HG03135 (cell line): ENCODE measurements at regions not wholly inside any gene's neighbourhood (a gene's known extent, or its start where the extent isn't known, plus 50 kb on each side); places are given as distances from the start of the nearest gene placed in this dataset.
"Not testable (repeated sequence)": the region's sequence is repeated elsewhere in the genome, so short reads cannot be mapped to it uniquely, and the experiment has no call there.

Source experiments
- ATAC-seq: cut with Tn5 transposase; IDR thresholded peaks from one replicate; pipeline ENCODE4 v1.9.1; 2021; ENCODE audit warnings: mild to moderate bottlenecking, moderate library complexity; ENCODE audit not compliant: unreplicated experiment

DNA sequence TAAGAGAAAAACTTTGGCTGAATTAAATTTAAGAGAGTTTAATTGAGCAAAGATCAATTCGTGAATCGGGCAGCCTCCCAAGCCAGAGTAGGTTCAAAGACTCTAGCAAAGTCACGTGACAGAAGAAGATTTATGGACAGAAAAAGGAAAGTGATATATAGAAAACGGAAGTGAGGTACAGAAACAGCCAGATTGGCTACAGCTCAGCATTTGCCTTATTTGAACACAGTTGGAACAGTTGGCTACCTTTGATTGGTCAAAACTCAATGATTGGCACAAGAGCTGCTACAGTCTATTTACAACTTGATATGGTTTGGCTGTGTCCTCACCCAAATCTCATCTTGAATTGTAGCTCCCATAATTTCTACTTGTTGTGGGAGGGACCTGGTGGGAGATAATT, 102.6 kb downstream of the PLG start:
- no peak for ATAC-seq

DNA sequence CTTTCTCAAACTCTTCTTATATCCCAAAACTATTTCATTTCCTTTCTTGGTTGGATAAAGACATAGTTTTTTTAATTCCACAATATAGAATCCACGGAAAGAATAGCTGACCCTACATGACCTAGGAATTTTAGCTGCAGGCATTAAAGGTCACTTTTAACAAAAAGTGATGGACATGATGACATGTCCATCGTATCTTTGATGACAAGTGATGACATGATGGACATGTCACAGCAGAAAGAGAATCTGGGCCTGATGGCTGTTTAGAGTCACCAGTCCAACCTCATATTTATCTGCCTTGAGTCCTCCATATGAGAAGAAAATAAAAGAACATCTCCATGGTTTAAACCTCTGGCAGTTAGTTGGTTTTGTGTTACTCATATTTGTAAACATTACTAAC, 106.2 kb downstream of the PLG start:
- no peak for ATAC-seq

DNA sequence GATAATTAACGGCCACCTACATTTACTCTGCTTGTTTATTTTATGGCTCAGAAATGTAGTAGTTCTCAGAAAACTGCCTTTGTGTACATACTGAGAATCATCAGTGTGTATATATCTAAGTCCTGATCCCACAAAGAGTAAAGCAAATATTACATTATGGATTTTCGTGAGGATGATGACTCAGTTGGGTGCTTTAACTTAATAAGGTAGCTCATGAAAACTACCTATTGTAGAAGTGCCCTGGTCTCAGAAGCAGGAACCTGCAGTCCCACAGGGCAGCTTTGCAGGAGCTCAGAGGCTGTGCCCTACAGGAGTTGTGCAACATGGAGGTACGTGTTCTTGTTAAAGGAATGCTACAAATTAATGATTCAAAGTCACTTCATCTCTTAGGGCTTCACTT, 108.2 kb downstream of the PLG start:
- no peak for ATAC-seq

DNA sequence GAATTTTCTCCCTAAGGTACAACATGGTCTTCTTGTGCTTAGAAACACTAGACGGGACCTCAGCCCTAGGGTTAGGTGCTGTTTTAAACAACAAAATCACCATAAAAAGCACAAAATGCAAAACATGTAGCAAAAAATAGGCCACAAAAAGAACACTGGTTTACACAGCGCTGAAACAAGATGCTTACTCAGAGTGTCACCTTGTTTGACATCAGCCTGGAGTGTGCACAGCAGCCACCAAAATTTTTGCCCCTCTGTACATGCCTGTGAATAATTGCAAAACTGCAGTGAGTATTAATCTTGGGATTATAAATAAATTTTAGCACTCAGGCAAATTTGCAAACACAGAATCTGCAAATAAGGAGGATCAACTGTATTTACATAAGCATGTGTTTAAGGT, 110.1 kb downstream of the PLG start:
- no peak for ATAC-seq

GRCh38 chr6:160818934-160819333, 116.9 kb downstream of the PLG start:
- no peak for ATAC-seq

DNA sequence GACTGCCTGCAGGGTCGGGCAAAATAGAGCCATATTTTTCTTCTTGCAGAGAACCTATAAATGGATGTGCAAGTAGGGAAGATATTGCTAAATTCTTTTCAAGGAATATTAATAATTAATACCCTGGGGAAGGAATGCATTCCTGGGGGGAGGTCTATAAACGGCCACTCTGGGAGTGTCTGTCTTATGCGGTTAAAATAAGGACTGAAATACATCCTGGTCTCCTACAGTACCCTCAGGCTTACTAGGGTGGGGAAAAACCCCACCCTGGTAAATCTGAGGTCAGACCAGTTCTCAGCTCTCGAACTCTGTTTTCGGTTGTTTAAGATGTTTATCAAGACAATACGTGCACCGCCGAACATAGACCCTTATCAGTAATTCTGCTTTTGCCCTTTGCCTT, 118.6 kb downstream of the PLG start:
- ATAC-seq = not testable (repeated sequence)

- no peak for ATAC-seq
Observed at GRCh38 chr6:160831739-160832138, 129.7 kb downstream of the PLG start.

DNA sequence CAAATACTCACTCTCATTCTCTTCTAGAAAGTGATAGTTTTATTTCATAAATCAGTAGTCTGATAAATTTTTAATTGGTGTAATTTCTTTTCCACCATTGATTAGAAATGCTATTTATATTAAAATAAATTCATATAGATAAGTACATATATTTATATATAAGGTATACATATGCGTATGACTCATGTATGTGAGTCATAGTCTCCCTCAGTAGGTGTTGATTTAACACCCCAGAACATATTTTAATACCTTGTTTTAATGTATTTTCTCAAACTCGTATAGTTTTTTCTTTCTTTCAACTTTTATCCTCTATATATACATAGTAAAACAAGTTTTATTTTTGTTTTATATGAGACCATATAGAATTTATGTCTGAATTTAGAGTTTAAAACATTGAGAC, 130.4 kb downstream of the PLG start:
- no peak for ATAC-seq

- no peak for ATAC-seq
Observed at GRCh38 chr6:160837146-160837545, 135.1 kb downstream of the PLG start.

- no peak for ATAC-seq
Observed at GRCh38 chr6:160851031-160851430, 140.5 kb upstream of the MAP3K4 start.

DNA sequence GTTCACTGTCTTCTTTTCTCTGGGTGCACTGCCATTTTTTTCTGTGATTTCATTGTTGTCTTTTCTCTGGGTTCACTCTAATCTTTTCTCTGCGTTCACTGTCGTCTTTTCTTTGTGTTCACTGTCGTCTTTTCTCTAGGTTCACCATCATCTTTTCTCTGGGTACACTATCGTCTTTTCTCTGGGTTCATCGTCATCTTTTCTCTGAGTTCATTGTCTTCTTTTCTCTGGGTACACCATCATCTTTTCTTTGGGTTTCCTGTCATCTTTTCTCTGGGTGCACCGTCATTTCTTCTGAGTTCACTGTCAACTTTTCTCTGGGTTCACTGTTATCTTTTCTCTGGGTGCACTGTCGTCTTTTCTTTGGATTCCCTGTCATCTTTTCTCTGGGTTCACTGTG, 137.6 kb upstream of the MAP3K4 start:
- no peak for ATAC-seq

DNA sequence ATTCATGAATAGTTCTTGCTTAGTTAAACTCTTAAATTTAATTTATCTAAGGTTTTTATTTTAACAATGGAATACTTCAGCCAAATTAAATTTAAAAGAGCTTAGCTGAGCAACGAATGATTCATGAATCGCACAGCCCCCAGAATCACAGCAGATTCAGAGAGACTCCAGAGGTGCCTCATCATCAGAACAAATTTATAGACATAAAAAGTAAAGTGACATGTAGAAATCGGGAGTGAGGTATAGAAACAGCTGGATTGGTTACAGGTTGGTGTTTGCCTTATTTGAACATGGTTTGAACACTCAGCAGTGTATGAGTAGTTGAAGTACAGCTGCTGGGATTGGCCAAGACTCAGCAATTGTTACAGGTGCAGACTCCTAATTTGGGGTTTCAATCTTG, 132.7 kb upstream of the MAP3K4 start:
- no peak for ATAC-seq

DNA sequence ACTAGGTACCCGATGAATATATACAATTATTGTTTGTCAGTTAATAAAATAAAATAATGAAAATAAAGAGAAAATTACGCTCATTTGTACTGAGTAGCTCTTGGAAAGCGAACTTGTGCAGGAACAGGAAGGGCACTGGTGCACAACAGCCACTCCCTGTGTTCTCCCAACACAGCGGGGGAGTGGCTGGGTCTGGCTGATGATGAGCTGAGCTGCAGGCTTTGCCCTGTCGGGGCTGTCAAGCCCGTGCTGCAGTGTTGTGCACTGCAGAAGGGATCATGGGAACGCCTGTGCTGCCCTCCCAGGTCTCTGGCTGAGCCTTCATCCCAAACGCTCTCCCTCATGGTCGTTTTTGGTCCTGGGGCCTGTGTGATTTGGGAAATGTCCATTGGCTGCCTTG, 131.7 kb upstream of the MAP3K4 start:
- ATAC-seq = no peak

GRCh38 chr6:160861824-160862223, 129.7 kb upstream of the MAP3K4 start:
- no peak for ATAC-seq

- ATAC-seq = no peak
Observed at GRCh38 chr6:160863782-160864181, 127.8 kb upstream of the MAP3K4 start.

GRCh38 chr6:160871320-160871719, 120.2 kb upstream of the MAP3K4 start:
- no peak for ATAC-seq

DNA sequence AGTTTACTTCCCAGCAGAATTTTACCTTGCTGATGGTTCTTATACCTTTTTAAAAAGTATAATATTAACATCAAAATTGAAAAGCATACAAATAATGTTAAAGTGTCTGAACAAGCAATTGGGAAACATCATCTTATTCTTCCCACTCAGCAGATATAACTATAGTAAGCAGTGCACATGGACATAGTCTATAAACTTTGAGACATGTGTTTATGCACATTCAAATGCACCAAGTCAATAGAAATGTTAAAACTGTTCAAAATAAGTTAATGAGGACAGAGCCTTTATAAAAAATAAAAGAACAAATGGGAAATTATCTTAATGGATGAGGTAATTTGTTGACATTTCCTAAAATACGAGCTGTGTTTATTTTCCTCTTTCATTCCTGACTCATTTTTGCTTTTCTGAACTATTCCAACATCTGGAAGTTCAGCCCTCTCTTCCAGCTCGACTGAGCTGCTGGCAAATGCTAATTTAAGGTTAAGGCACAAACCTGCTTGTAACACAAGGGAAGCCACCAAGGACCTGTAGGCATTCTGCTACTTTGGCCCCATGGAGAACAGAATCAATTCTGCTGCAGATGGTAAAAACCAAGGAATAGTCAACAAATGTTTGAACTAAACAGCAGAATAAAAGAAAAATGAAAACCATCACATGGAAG, 110.3 kb upstream of the MAP3K4 start:
- ATAC-seq = no peak

DNA sequence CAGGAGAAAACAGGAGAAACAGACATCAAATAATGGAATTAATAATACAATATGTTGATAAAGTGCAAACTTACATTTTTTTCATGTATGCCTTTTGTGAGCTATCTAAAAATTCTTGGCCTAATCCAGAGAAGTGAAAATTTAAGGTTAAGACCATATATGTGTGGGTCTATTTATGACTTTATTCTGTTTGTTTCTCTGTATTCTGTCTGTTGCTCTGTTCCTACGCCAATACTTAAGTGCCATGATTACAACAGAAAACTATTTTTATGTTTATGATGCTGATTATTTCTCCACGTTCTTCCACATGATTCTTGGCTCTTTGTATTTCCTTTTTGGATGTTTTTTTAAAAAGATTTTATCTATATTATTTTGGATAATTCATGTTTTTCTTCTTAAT, 109.6 kb upstream of the MAP3K4 start:
- ATAC-seq = no peak

- ATAC-seq = no peak
Observed at GRCh38 chr6:160882791-160883279, 108.7 kb upstream of the MAP3K4 start.

- ATAC-seq = no peak
Observed at GRCh38 chr6:160883560-160883959, 108.0 kb upstream of the MAP3K4 start.

GRCh38 chr6:160883999-160884398, 107.6 kb upstream of the MAP3K4 start:
- ATAC-seq = no peak

GRCh38 chr6:160889148-160889547, 102.4 kb upstream of the MAP3K4 start:
- not testable (repeated sequence) for ATAC-seq

DNA sequence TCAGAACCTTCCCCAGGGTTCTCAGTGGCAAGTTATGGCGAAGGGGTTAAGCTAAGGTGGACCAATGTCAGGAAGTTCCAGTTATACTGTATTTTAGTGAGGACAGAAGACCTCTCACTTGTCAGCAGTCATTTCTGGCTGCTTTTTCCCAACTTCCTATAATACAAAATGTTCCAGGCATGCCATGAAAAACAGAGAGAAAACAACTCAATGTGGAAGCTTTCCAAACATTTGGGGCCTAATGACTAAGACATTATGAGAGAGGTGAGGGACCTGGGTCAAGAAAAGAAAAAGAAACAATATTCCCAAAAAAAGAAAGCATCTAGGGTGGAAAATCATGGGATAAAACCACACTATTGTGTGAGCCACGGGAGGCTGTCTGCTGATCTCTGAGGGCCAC, 99.9 kb upstream of the MAP3K4 start:
- ATAC-seq = no peak
